H9 (cell line): ENCODE measurements at regions not wholly inside any gene's neighbourhood (a gene's known extent, or its start where the extent isn't known, plus 50 kb on each side); places are given as distances from the start of the nearest gene placed in this dataset.

ENCODE experiments used
- DNase-seq: peaks from one replicate; pipeline ENCODE4 v3.0.0-alpha.2; 2017
- H2AFZ ChIP-seq: one replicate; pipeline ENCODE4 v1.6.1; 2013; ENCODE audit warnings: mild to moderate bottlenecking, low read length, control low read depth, moderate library complexity
- H2AK5ac ChIP-seq: 2 replicates; pipeline ENCODE4 v1.6.1; 2013; ENCODE audit warnings: low read length, control low read depth, mixed read lengths; ENCODE audit not compliant: insufficient read length
- H2BK120ac ChIP-seq: one replicate; pipeline ENCODE4 v1.6.1; 2013; ENCODE audit warnings: low read depth, mild to moderate bottlenecking, low read length, control low read depth, inconsistent platforms; ENCODE audit not compliant: poor library complexity, severe bottlenecking
- H2BK12ac ChIP-seq: 2 replicates; pipeline ENCODE4 v1.6.1; 2013; ENCODE audit warnings: low read length, control low read depth, mixed read lengths, low read depth; ENCODE audit not compliant: insufficient read length
- H2BK15ac ChIP-seq: 2 replicates; pipeline ENCODE4 v1.6.1; 2013; ENCODE audit warnings: low read depth, low read length, control low read depth
- H2BK20ac ChIP-seq: one replicate; pipeline ENCODE4 v1.6.1; 2013; ENCODE audit warnings: low read depth, mild to moderate bottlenecking, low read length, control low read depth, inconsistent platforms; ENCODE audit not compliant: poor library complexity, severe bottlenecking
- H2BK5ac ChIP-seq: 2 replicates; pipeline ENCODE4 v1.6.1; 2013; ENCODE audit warnings: low read length, control low read depth, mixed read lengths; ENCODE audit not compliant: insufficient read length
- H3K14ac ChIP-seq: 2 replicates; pipeline ENCODE4 v1.6.1; 2013; ENCODE audit warnings: low read length, control low read depth; ENCODE audit not compliant: insufficient read depth
- H3K18ac ChIP-seq: 2 replicates; pipeline ENCODE4 v1.6.1; 2013; ENCODE audit warnings: low read depth, mild to moderate bottlenecking, mixed read lengths, low read length, control low read depth; ENCODE audit not compliant: insufficient read length
- H3K23ac ChIP-seq: 2 replicates; pipeline ENCODE4 v1.6.1; 2013; ENCODE audit warnings: low read length, control low read depth, mixed read lengths, low read depth; ENCODE audit not compliant: insufficient read length
- H3K23me2 ChIP-seq: 2 replicates; pipeline ENCODE4 v1.6.1; 2013; ENCODE audit warnings: low read depth, mild to moderate bottlenecking, mixed read lengths, low read length, control low read depth; ENCODE audit not compliant: insufficient read length, poor library complexity, severe bottlenecking
- H3K27ac ChIP-seq: 2 replicates; pipeline ENCODE4 v1.5.1; 2013; ENCODE audit warnings: low read length, control low read depth, mixed read lengths, low read depth; ENCODE audit not compliant: insufficient read length
- H3K27me3 ChIP-seq: 2 replicates; pipeline ENCODE4 v1.6.1; 2013; ENCODE audit warnings: low read length, control low read depth, inconsistent platforms; ENCODE audit not compliant: insufficient read depth
- H3K4ac ChIP-seq: 2 replicates; pipeline ENCODE4 v1.6.1; 2013; ENCODE audit warnings: low read depth, mild to moderate bottlenecking, control low read depth, inconsistent platforms, low read length, moderate library complexity
- H3K4me1 ChIP-seq: 2 replicates; pipeline ENCODE4 v1.6.1; 2013; ENCODE audit warnings: low read length, control low read depth, inconsistent platforms; ENCODE audit not compliant: insufficient read depth
- H3K4me2 ChIP-seq: 2 replicates; pipeline ENCODE4 v1.6.1; 2013; ENCODE audit warnings: low read length, control low read depth, mixed read lengths; ENCODE audit not compliant: insufficient read length, insufficient read depth
- H3K56ac ChIP-seq: 2 replicates; pipeline ENCODE4 v1.6.1; 2013; ENCODE audit warnings: low read depth, mild to moderate bottlenecking, mixed read lengths, low read length, control low read depth; ENCODE audit not compliant: insufficient read length
- H3K79me1 ChIP-seq: 2 replicates; pipeline ENCODE4 v1.6.1; 2013; ENCODE audit warnings: low read depth, mild to moderate bottlenecking, moderate library complexity, low read length, control low read depth, inconsistent platforms; ENCODE audit not compliant: insufficient read depth, poor library complexity, severe bottlenecking
- H3K79me2 ChIP-seq: 2 replicates; pipeline ENCODE4 v1.6.1; 2013; ENCODE audit warnings: low read length, control low read depth, inconsistent platforms; ENCODE audit not compliant: insufficient read depth
- H3K9ac ChIP-seq: 2 replicates; pipeline ENCODE4 v1.6.1; 2013; ENCODE audit warnings: low read length, control low read depth, mixed read lengths; ENCODE audit not compliant: insufficient read length; ENCODE audit errors: extremely low read depth
- H3K9me3 ChIP-seq: one replicate; pipeline ENCODE4 v1.6.1; 2013; ENCODE audit warnings: low read depth, low read length, inconsistent platforms; ENCODE audit not compliant: control insufficient read depth
- H3T11ph ChIP-seq: one replicate; pipeline ENCODE4 v1.6.1; 2013; ENCODE audit warnings: mild to moderate bottlenecking, low read length, control low read depth, inconsistent platforms
- H4K20me1 ChIP-seq: one replicate; pipeline ENCODE4 v1.6.1; 2013; ENCODE audit not compliant: control insufficient read depth, insufficient read length, insufficient read depth
- H4K5ac ChIP-seq: 2 replicates; pipeline ENCODE4 v1.6.1; 2013; ENCODE audit warnings: low read depth, mild to moderate bottlenecking, mixed read lengths, low read length, control low read depth; ENCODE audit not compliant: insufficient read length
- H4K8ac ChIP-seq: replicated peaks from 2 replicates; pipeline ENCODE4 v1.6.1; 2013; ENCODE audit warnings: low read length, control low read depth, mixed read lengths, low read depth; ENCODE audit not compliant: insufficient read length
- H4K91ac ChIP-seq: 2 replicates; pipeline ENCODE4 v1.6.1; 2013; ENCODE audit warnings: low read depth, mild to moderate bottlenecking, moderate library complexity, mixed read lengths, low read length, control low read depth; ENCODE audit not compliant: insufficient read length
- H3K27ac Mint-ChIP-seq, 3 experiments: 2 replicates in 2 of 3; 3 replicates in 1 of 3; pipeline ENCODE4 v1.8.0; 2020 to 2021; ENCODE audit warnings: mixed read lengths in 3 of 3, mild to moderate bottlenecking in 1 of 3, moderate library complexity in 1 of 3
- H3K27me3 Mint-ChIP-seq: 2 replicates; pipeline ENCODE4 v1.8.0; 2021; ENCODE audit warnings: low read depth, mild to moderate bottlenecking, moderate library complexity, mixed read lengths
- H3K36me3 Mint-ChIP-seq, 3 experiments: 2 replicates in 2 of 3; 3 replicates in 1 of 3; pipeline ENCODE4 v1.8.0; 2020 to 2021; ENCODE audit warnings: low read depth in 3 of 3, mixed read lengths in 3 of 3; ENCODE audit not compliant: insufficient read depth in 1 of 3
- H3K4me1 Mint-ChIP-seq, 2 experiments: 2 replicates each; pipeline ENCODE4 v1.8.0; 2020; ENCODE audit warnings: mixed read lengths in 2 of 2
- H3K4me3 Mint-ChIP-seq, 2 experiments: 2 replicates in 1 of 2; 3 replicates in 1 of 2; pipeline ENCODE4 v1.8.0; 2020 to 2021; ENCODE audit warnings: mild to moderate bottlenecking in 2 of 2, mixed read lengths in 2 of 2, moderate library complexity in 1 of 2
- H3K9me3 Mint-ChIP-seq, 2 experiments: 2 replicates in 1 of 2; 3 replicates in 1 of 2; pipeline ENCODE4 v1.8.0; 2020; ENCODE audit warnings: mild to moderate bottlenecking in 2 of 2, mixed read lengths in 2 of 2, moderate library complexity in 1 of 2
- CTCF ChIP-seq: fragments of 200-600 bp; sonication (generic); conservative IDR thresholded peaks from 3 replicates; pipeline ENCODE4 v1.8.0; 2021; ENCODE audit warnings: antibody characterized with exemption, mild to moderate bottlenecking
- WGBS: extraction: QIAGEN DNeasy Blood & Tissue Kit; methylation state at CpG from one replicate; pipeline ENCODE4 v1.1.7; 2013; ENCODE audit warnings: missing lambda C conversion rate, low lambda C conversion rate, mixed read lengths; ENCODE audit not compliant: insufficient read length; ENCODE audit errors: extremely low coverage; 5-methylcytosine and 5-hydroxymethylcytosine counted together

DNA sequence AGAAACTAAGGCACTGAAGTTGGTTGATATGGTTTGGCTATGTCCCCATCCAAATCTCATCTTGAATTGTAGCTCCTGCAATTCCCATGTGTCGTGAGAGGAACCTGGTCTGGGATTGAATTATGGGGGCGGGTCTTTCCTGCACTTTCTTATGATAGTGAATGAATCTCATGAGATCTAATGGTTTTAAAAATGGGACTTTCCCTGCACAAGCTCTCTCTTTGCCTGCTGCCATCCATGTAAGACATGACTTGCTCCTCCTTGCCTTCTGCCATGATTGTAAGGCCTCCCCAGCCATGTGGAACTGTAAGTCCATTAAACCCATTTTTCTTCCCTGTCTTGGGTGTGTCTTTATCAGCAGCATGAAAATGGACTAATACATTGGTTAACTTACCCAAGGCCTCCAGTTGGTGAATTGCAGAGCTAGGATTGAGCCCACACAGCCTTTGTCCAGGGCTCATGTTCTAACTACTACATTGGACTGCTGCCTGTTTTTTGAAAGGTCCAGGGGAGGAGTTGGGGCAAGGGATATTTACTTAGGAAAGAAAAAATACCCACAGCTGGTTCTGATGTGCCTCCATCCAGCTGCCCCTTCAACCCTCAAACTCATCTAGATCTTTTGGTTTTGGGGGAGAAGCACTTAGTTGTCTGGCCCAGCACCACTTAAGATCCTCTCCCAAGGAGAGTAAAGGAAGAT lies 107.8 kb upstream of the NAV2 start:
- DNase-seq = no peak
- Histone ChIP-seq H3K9ac (no peak overlapping the region), H3K23me2 (no peaks in the 10 kb centered on the region), H3K4ac (no peak overlapping the region), H3K9me3 (no peaks in the 10 kb centered on the region), H4K91ac (no peak overlapping the region), H4K20me1 (no peaks in the 10 kb centered on the region), H3K27ac (no peak overlapping the region), H3K4me1 (no peaks in the 10 kb centered on the region; the same call in 1 of the 2 replicates), H2BK120ac (no peak overlapping the region), H2AFZ (no peak overlapping the region), H4K5ac (no peak overlapping the region), H3T11ph (no peak overlapping the region), H3K18ac (no peak overlapping the region), H3K4me2 (no peak overlapping the region), H3K56ac (no peak overlapping the region), H2BK5ac (no peak overlapping the region), H3K27me3 (no peaks in the 10 kb centered on the region), H2BK12ac (no peak overlapping the region), H3K14ac (no peak overlapping the region), H3K23ac (no peak overlapping the region), H4K8ac (no peak overlapping the region), H3K79me2 (no peaks in the 10 kb centered on the region), H2AK5ac (no peak overlapping the region), H2BK20ac (no peak overlapping the region), H3K79me1 (no peaks in the 10 kb centered on the region), H2BK15ac (no peak overlapping the region)
- peaks cover 9 to 10% of the 10 kb centered on the region in 2 experiments; a peak in 3 of 4 replicates for H3K4me1 Mint-ChIP-seq
- peaks cover 7% of the 10 kb centered on the region for H3K27me3 Mint-ChIP-seq
- peaks cover 12 to 15% of the 10 kb centered on the region in 2 experiments for H3K9me3 Mint-ChIP-seq
- no peak for TF ChIP-seq CTCF
- H3K27ac Mint-ChIP-seq = no peak overlapping the region
- WGBS = no CpG with 5 or more reads among the region's 2 CpGs
- H3K36me3 Mint-ChIP-seq = peaks cover 0 to 4% (median 0%) of the 10 kb centered on the region in 3 experiments; a peak in 3 of 7 replicates
- H3K4me3 Mint-ChIP-seq = no peak overlapping the region
